HEK293T (cell line): ENCODE measurements at regions not wholly inside any gene's neighbourhood (a gene's known extent, or its start where the extent isn't known, plus 50 kb on each side); places are given as distances from the start of the nearest gene placed in this dataset.

Experiments used
- CTCF ChIA-PET: fragments of 350-600 bp; formaldehyde crosslinking; extraction: SDS; loops from one replicate; lab custom pipeline; 2021; ENCODE audit warnings: antibody characterized with exemption, inconsistent platforms; lab: Yijun Ruan, JAX
- POLR2A ChIA-PET: fragments of 350-600 bp; formaldehyde crosslinking; extraction: SDS; loops from one replicate; lab custom pipeline; 2020; ENCODE audit warnings: antibody characterized with exemption, inconsistent platforms; lab: Yijun Ruan, JAX
- DNase-seq: peaks from one replicate; pipeline ENCODE4 v3.0.0; 2012; ENCODE audit warnings: mixed read lengths; ENCODE audit errors: extremely low spot score
- ARNT ChIP-seq: fragments of 450-650 bp; IDR thresholded peaks from 2 replicates; pipeline ENCODE4 v1.6.1; 2017; ENCODE audit warnings: mild to moderate bottlenecking
- BHLHE40 ChIP-seq: fragments of 450-650 bp; IDR thresholded peaks from 2 replicates; pipeline ENCODE4 v1.6.1; 2016; ENCODE audit warnings: mild to moderate bottlenecking, moderate library complexity, borderline replicate concordance
- CTBP1 ChIP-seq: fragments of 450-650 bp; IDR thresholded peaks from 2 replicates; pipeline ENCODE4 v1.6.1; 2016; ENCODE audit warnings: borderline replicate concordance
- ELF4 ChIP-seq: fragments of 450-650 bp; IDR thresholded peaks from 2 replicates; pipeline ENCODE4 v1.6.1; 2017; ENCODE audit warnings: antibody characterized with exemption
- FOXA1 ChIP-seq: fragments of 450-650 bp; IDR thresholded peaks from 2 replicates; pipeline ENCODE4 v1.6.1; 2016; ENCODE audit warnings: mild to moderate bottlenecking
- FOXK2 ChIP-seq: fragments of 450-650 bp; IDR thresholded peaks from 2 replicates; pipeline ENCODE4 v1.6.1; 2016; ENCODE audit warnings: mild to moderate bottlenecking
- FOXM1 ChIP-seq: fragments of 450-650 bp; IDR thresholded peaks from 2 replicates; pipeline ENCODE4 v1.6.1; 2017; ENCODE audit warnings: mild to moderate bottlenecking, borderline replicate concordance
- HDGF ChIP-seq: fragments of 450-650 bp; IDR thresholded peaks from 2 replicates; pipeline ENCODE4 v1.6.1; 2017; ENCODE audit warnings: antibody characterized with exemption, borderline replicate concordance
- L3MBTL2 ChIP-seq: fragments of 450-650 bp; conservative IDR thresholded peaks from 2 replicates; pipeline ENCODE4 v1.6.1; 2016; ENCODE audit warnings: mild to moderate bottlenecking
- LEF1 ChIP-seq: fragments of 450-650 bp; IDR thresholded peaks from 2 replicates; pipeline ENCODE4 v1.6.1; 2017; ENCODE audit warnings: mild to moderate bottlenecking, borderline replicate concordance
- NFRKB ChIP-seq: fragments of 450-650 bp; IDR thresholded peaks from 2 replicates; pipeline ENCODE4 v1.6.1; 2016; ENCODE audit warnings: mild to moderate bottlenecking, moderate library complexity
- PKNOX1 ChIP-seq: fragments of 450-650 bp; IDR thresholded peaks from 2 replicates; pipeline ENCODE4 v1.6.1; 2016
- SP1 ChIP-seq: fragments of 450-650 bp; IDR thresholded peaks from 2 replicates; pipeline ENCODE4 v1.6.1; 2017
- SUZ12 ChIP-seq: fragments of 450-650 bp; IDR thresholded peaks from 2 replicates; pipeline ENCODE4 v1.6.1; 2016; ENCODE audit warnings: mild to moderate bottlenecking
- TARDBP ChIP-seq: fragments of 450-650 bp; IDR thresholded peaks from 2 replicates; pipeline ENCODE4 v1.6.1; 2016
- ZNF384 ChIP-seq: fragments of 450-650 bp; IDR thresholded peaks from 2 replicates; pipeline ENCODE4 v1.6.1; 2016

- POLR2A ChIA-PET: interaction anchor here (0.5 kb wide), 1 partner anchor 435 kb away, joined by 3 read pairs; no protein-coding TSS in a partner anchor
- CTCF ChIA-PET: interaction anchor here (0.6 to 0.7 kb wide), 2 partner anchors 300 to 311 kb away, joined by 3 read pairs; no protein-coding TSS in a partner anchor
- no peak for DNase-seq
- TF ChIP-seq FOXK2 (no peak), CTBP1 (no peak)
Observed at GRCh38 chr1:94345148-94345721, 73.0 kb upstream of the ABCD3 start.

GRCh38 chr1:94342416-94342815 is 75.8 kb upstream of the ABCD3 start:
- no peak for TF ChIP-seq TARDBP
- no peak for TF ChIP-seq PKNOX1
- no peak for TF ChIP-seq FOXA1
- no peak for TF ChIP-seq CTBP1
- no peak for TF ChIP-seq FOXK2
- no peak for TF ChIP-seq BHLHE40
- ChIA-PET CTCF (interaction anchor here (0.9 to 1.3 kb wide), 4 partner anchors 106 to 302 kb away, joined by 3 to 4 read pairs (median 3); no protein-coding TSS in a partner anchor), POLR2A (no interaction called here)
- DNase-seq: no peak

GRCh38 chr1:94339206-94339927 is 78.8 kb upstream of the ABCD3 start:
- no peak for DNase-seq
- ChIA-PET POLR2A (no interaction called here), CTCF (interaction anchor here (0.6 to 1.0 kb wide), 3 partner anchors 276 to 300 kb away, joined by 3 read pairs; no protein-coding TSS in a partner anchor)
- no peak for TF ChIP-seq FOXA1
- TF ChIP-seq ZNF384: no peak
- no peak for TF ChIP-seq SP1
- no peak for TF ChIP-seq NFRKB
- TF ChIP-seq FOXM1: no peak
- no peak for TF ChIP-seq SUZ12
- TF ChIP-seq L3MBTL2: no peak
- TF ChIP-seq FOXK2: no peak
- TF ChIP-seq CTBP1: no peak
- no peak for TF ChIP-seq PKNOX1
- no peak for TF ChIP-seq HDGF
- no peak for TF ChIP-seq LEF1
- no peak for TF ChIP-seq ELF4
- no peak for TF ChIP-seq ARNT
- TF ChIP-seq TARDBP: no peak

GRCh38 chr1:94336991-94337390 is 81.2 kb upstream of the ABCD3 start:
- no peak for TF ChIP-seq FOXM1
- no peak for TF ChIP-seq L3MBTL2
- no peak for TF ChIP-seq FOXK2
- no peak for TF ChIP-seq SUZ12
- TF ChIP-seq ELF4: no peak
- TF ChIP-seq TARDBP: no peak
- no peak for TF ChIP-seq HDGF
- POLR2A ChIA-PET: no interaction called here

GRCh38 chr1:94335950-94336349 is 82.2 kb upstream of the ABCD3 start:
- POLR2A ChIA-PET: interaction anchor here (1.0 to 1.2 kb wide), 2 partner anchors 81 to 272 kb away, joined by 3 to 5 read pairs; no protein-coding TSS in a partner anchor
- peak; percentile 72 for DNase-seq

More at GRCh38 chr1:94336991-94337390, 81.2 kb upstream of the ABCD3 start:
- DNase-seq: no peak
- CTCF ChIA-PET: interaction anchor here (0.6 to 5.7 kb wide), 10 partner anchors 82 to 450 kb away, joined by 3 to 93 read pairs (median 8); no protein-coding TSS in a partner anchor

GRCh38 chr1:94335447-94335846 is 82.7 kb upstream of the ABCD3 start:
- no peak for TF ChIP-seq L3MBTL2
- no peak for TF ChIP-seq SP1
- TF ChIP-seq PKNOX1: no peak
- no peak for TF ChIP-seq NFRKB
- TF ChIP-seq ZNF384: no peak
- no peak for TF ChIP-seq FOXM1
- TF ChIP-seq CTBP1: no peak
- TF ChIP-seq HDGF: no peak
- TF ChIP-seq ELF4: no peak
- no peak for TF ChIP-seq TARDBP
- no peak for TF ChIP-seq FOXK2
- TF ChIP-seq ARNT: no peak
- no peak for TF ChIP-seq FOXA1
- no peak for TF ChIP-seq SUZ12
- no peak for TF ChIP-seq LEF1
- no peak for TF ChIP-seq BHLHE40
- ChIA-PET CTCF (interaction anchor here (0.5 to 5.7 kb wide), 26 partner anchors 8 to 936 kb away, joined by 3 to 93 read pairs (median 7); partner anchors contain the start of genes ARHGAP29 and SLC44A3), POLR2A (interaction anchor here (1.0 to 1.2 kb wide), 2 partner anchors 82 to 272 kb away, joined by 3 to 5 read pairs; no protein-coding TSS in a partner anchor)
- no peak for DNase-seq

More at GRCh38 chr1:94335950-94336349, 82.2 kb upstream of the ABCD3 start:
- no peak for TF ChIP-seq L3MBTL2
- TF ChIP-seq FOXK2: 0 out of 2 replicates have a peak, but pooled peaks have one; percentile 17
- TF ChIP-seq SUZ12: no peak
- CTCF ChIA-PET: interaction anchor here (0.6 to 5.7 kb wide), 29 partner anchors 9 to 484 kb away, joined by 3 to 93 read pairs (median 7); partner anchors contain the start of genes ARHGAP29 and SLC44A3
